ENCODE measurements at regions not wholly inside any gene's neighbourhood (a gene's known extent, or its start where the extent isn't known, plus 50 kb on each side); places are given as distances from the start of the nearest gene placed in this dataset.

- Histone ChIP-seq H3K27ac (no peak overlapping the region), H3K27me3 (replicated peaks in 1 of 7) (no peaks in the 10 kb centered on the region), H3K4me1 (no peaks in the 10 kb centered on the region), H3K36me3 (no peaks in the 10 kb centered on the region), H3K9me3 (peaks cover 0 to 9% (median 3%) of the 10 kb centered on the region in 8 donors), H3K4me3 (no peak overlapping the region)
- no peak for DNase-seq
- TF ChIP-seq POLR2A (IDR thresholded peaks at IDR 0.05) = no peak
- TF ChIP-seq, protein P1, sequence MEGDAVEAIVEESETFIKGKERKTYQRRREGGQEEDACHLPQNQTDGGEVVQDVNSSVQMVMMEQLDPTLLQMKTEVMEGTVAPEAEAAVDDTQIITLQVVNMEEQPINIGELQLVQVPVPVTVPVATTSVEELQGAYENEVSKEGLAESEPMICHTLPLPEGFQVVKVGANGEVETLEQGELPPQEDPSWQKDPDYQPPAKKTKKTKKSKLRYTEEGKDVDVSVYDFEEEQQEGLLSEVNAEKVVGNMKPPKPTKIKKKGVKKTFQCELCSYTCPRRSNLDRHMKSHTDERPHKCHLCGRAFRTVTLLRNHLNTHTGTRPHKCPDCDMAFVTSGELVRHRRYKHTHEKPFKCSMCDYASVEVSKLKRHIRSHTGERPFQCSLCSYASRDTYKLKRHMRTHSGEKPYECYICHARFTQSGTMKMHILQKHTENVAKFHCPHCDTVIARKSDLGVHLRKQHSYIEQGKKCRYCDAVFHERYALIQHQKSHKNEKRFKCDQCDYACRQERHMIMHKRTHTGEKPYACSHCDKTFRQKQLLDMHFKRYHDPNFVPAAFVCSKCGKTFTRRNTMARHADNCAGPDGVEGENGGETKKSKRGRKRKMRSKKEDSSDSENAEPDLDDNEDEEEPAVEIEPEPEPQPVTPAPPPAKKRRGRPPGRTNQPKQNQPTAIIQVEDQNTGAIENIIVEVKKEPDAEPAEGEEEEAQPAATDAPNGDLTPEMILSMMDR (IDR thresholded peaks at IDR 0.05 in 8 of 11, conservative IDR thresholded peaks at IDR 0.05 in 3 of 11) = no peak
- TF ChIP-seq POLR2AphosphoS5 (IDR thresholded peaks at IDR 0.05) = no peak
- intact Hi-C loops (cut with DNase I; ENCODE audit: low total_unique reads) = no loop called here
- WGBS, 5 donors = 59 to 74% (median 65%) methylated on average over 1 of the region's 1 CpG
Measured at GRCh38 chr3:189449084-189449483, 182.1 kb upstream of the TP63 start.

GRCh38 chr3:189455009-189455408 lies 176.2 kb upstream of the TP63 start:
- Histone ChIP-seq H3K27ac (no peak overlapping the region), H3K4me1 (no peaks in the 10 kb centered on the region), H3K36me3 (no peaks in the 10 kb centered on the region), H3K27me3 (replicated peaks in 1 of 7) (no peaks in the 10 kb centered on the region), H3K9me3 (no peaks in the 10 kb centered on the region), H3K4me3 (no peak overlapping the region)
- no peak for TF ChIP-seq POLR2A (IDR thresholded peaks at IDR 0.05)
- TF ChIP-seq POLR2AphosphoS5 (IDR thresholded peaks at IDR 0.05) = no peak
- TF ChIP-seq, protein P1 (IDR thresholded peaks at IDR 0.05 in 8 of 11, conservative IDR thresholded peaks at IDR 0.05 in 3 of 11) = no peak
- intact Hi-C loops (cut with DNase I; ENCODE audit: low total_unique reads) = no loop called here
- 87 to 93% (median 91%) methylated on average over 5 of the region's 5 CpGs for WGBS, 5 donors
- DNase-seq = peak; percentile 45

- Histone ChIP-seq H3K4me1 (no peaks in the 10 kb centered on the region), H3K36me3 (no peaks in the 10 kb centered on the region), H3K27ac (no peak overlapping the region), H3K4me3 (no peak overlapping the region), H3K27me3 (replicated peaks in 1 of 7) (no peaks in the 10 kb centered on the region), H3K9me3 (no peaks in the 10 kb centered on the region)
- DNase-seq = no peak
- 88 to 95% (median 92%) methylated on average over 6 of the region's 6 CpGs for WGBS, 5 donors
- intact Hi-C loops (cut with DNase I; ENCODE audit: low total_unique reads) = no loop called here
- TF ChIP-seq POLR2A (IDR thresholded peaks at IDR 0.05) = no peak
- TF ChIP-seq POLR2AphosphoS5 (IDR thresholded peaks at IDR 0.05) = no peak
- TF ChIP-seq, protein P1 (IDR thresholded peaks at IDR 0.05 in 8 of 11, conservative IDR thresholded peaks at IDR 0.05 in 3 of 11) = no peak
Measured at GRCh38 chr3:189455641-189456417, 175.4 kb upstream of the TP63 start.

- H3K36me3 ChIP-seq = no peaks in the 10 kb centered on the region
- H3K9me3 ChIP-seq = no peaks in the 10 kb centered on the region
- H3K4me3 ChIP-seq = no peak overlapping the region
- H3K27ac ChIP-seq = no peak overlapping the region
- no peaks in the 10 kb centered on the region for H3K27me3 ChIP-seq (replicated peaks in 1 of 7)
- TF ChIP-seq POLR2AphosphoS5 (IDR thresholded peaks at IDR 0.05) (no peak), POLR2A (IDR thresholded peaks at IDR 0.05) (no peak)
- TF ChIP-seq, protein P1 (IDR thresholded peaks at IDR 0.05 in 8 of 11, conservative IDR thresholded peaks at IDR 0.05 in 3 of 11) = no peak
- no peak for DNase-seq
- H3K4me1 ChIP-seq = no peaks in the 10 kb centered on the region
- WGBS, 5 donors = 73 to 90% (median 80%) methylated on average over 7 of the region's 7 CpGs
- intact Hi-C loops (cut with DNase I; ENCODE audit: low total_unique reads) = no loop called here
Measured at GRCh38 chr3:189457201-189457607, 174.0 kb upstream of the TP63 start.
